Prostate gland (tissue), 2 donors: ENCODE measurements at regions not wholly inside any gene's neighbourhood (a gene's known extent, or its start where the extent isn't known, plus 50 kb on each side); places are given as distances from the start of the nearest gene placed in this dataset.

Source experiments
- CTCF ChIP-seq, 4 experiments: fragments of 200-600 bp in 2 of 4; fragments of 450-650 bp in 2 of 4; sonication (generic) in 2 of 4; IDR thresholded peaks; 1 replicate in 3 of 4; 2 replicates in 1 of 4; pipeline ENCODE4 v1.5.1; 2016 to 2019; ENCODE audit warnings: antibody characterized with exemption in 4 of 4, mild to moderate bottlenecking in 2 of 4, moderate library complexity in 2 of 4
- POLR2A ChIP-seq: fragments of 450-650 bp; IDR thresholded peaks from one replicate; pipeline ENCODE4 v1.6.1; 2016; ENCODE audit warnings: antibody characterized with exemption, mild to moderate bottlenecking
- POLR2AphosphoS5 ChIP-seq: sonication (generic); formaldehyde crosslinking; IDR thresholded peaks from one replicate; pipeline ENCODE4 v1.6.1; 2017; ENCODE audit warnings: antibody characterized with exemption

GRCh38 chr4:60726779-60727178, 473.3 kb upstream of the ADGRL3 start:
- TF ChIP-seq CTCF (IDR thresholded peaks at IDR 0.05) (no peak), POLR2A (no peak), POLR2AphosphoS5 (no peak)
